NCI-H1694 (cell line): ENCODE measurements at regions not wholly inside any gene's neighbourhood (a gene's known extent, or its start where the extent isn't known, plus 50 kb on each side); places are given as distances from the start of the nearest gene placed in this dataset.

ENCODE experiments used
- DNase-seq: peaks from one replicate; lab custom pipeline; 2025; lab: John Stamatoyannopoulos, UW

GRCh38 chr1:223048026-223048425 lies 95.0 kb downstream of the TLR5 start:
- no peak for DNase-seq

DNA sequence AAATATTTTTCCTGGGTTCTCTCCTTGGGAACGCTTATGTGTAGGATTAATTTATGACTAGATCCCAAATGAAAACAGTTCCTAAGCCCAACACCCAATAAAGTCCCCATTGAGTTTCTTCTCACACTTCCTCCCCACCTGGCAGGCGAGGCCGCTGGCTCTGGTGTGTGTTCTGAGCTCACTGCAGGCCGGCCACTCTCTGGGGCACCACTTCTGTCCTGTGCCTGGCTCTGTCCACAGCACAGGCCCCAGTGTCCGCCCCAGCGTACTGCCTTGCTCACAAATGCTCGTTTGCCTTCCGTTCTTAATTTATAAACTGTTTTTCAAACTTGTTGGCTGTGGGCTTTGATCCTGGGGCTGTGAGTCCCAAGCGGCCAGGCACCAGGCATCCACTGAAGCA lies 90.6 kb downstream of the TLR5 start:
- no peak for DNase-seq

DNA sequence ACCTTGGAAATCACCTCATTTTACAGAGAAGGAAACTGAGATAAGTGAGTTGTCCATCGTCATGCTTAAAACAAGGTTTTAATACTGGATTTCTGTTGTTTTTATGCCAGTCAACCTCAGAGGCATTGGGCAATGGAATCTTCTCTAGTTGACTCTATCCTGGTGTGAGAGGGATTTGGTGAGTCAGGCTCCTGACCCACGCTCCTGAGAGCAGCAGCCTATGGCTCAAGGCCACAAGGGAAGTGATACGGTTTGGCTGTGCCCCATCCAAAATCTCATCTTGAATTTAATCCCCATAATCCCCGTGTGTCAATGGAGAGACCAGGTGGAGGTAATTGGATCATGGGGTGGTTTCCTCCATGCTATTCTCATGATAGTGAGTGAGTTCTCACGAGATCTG lies 90.1 kb downstream of the TLR5 start:
- no peak for DNase-seq

DNA sequence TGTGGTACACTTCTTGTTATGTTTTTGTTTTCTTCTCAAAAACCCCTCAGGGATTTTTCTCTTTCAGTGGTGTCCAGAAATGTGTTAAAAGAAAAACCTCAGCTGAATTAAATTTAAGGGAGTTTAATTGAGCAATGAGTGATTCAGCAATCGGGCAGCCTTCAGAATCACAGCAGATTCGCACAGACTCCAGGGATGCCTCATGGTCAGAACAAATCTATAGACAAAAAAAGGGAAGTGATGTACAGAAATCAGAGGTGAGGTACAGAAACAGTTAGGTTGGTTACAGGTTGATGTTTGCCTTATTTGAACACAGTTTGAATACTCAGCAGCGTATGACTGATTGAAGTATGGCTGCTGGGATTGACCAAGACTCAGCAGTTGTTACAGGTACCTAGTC lies 86.2 kb downstream of the TLR5 start:
- DNase-seq = no peak

DNA sequence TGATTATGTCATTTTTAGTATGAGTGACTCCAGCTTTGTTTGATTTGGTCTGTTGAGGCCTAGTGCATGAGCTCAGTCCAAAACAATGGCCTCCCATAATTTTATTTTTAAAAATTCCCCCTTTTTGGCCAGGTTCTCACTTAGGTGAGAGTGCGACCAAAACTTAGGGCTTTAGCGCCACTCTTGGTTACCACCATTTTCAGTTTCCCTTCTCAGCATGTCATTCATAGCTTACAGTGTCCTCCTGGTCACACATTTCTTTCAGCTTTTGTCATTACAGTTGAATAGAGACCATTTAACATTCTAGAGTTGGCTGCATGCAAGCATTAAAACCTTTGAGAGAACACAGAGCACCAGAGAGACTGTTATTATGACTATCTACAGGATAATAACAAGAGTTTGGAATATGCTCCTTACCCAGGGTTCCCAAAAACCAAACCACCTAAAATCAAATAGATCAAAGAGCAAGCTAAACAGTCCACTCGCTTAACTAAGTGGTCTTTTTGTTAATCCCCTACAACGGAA lies 85.4 kb downstream of the TLR5 start:
- no peak for DNase-seq
